A549 (cell line): ENCODE measurements at regions not wholly inside any gene's neighbourhood (a gene's known extent, or its start where the extent isn't known, plus 50 kb on each side); places are given as distances from the start of the nearest gene placed in this dataset.

Experiments
- ATAC-seq, 2 experiments: fragments of 200-7000 bp in 1 of 2; fragments of >200 bp in 1 of 2; cut with Nextera tagmentation in 1 of 2; cut with Tn5 transposase in 1 of 2; 3 replicates each; pipeline versions ENCODE4 v1.8.0 to v1.9.1; 2018 to 2020; ENCODE audit warnings: mild to moderate bottlenecking in 1 of 2, moderate library complexity in 1 of 2
- CTCF ChIA-PET: fragments of 300-600 bp; sonication (Branson Sonifier 250); formaldehyde crosslinking; extraction: SDS; loops from one replicate; lab custom pipeline; 2021; ENCODE audit warnings: antibody characterized with exemption, inconsistent platforms; lab: Yijun Ruan, JAX
- POLR2A ChIA-PET: fragments of 350-600 bp; formaldehyde crosslinking; extraction: SDS; loops from one replicate; lab custom pipeline; 2021; ENCODE audit warnings: antibody characterized with exemption, inconsistent platforms; lab: Yijun Ruan, JAX
- DNase-seq, 2 experiments: peaks; one replicate each; pipeline versions ENCODE4 v3.0.0 to v3.0.0-alpha.2; 2011 to 2016; ENCODE audit warnings: low read depth in 1 of 2, low spot score in 1 of 2
- FAIRE-seq: peaks from 2 replicates; lab custom pipeline; 2011; peaks lifted over from hg19 to GRCh38; lab: Jason Lieb, UNC
- H3K27ac ChIP-seq, 2 experiments: fragments of >200 bp; sonication (Bioruptor Twin); formaldehyde crosslinking; 3 replicates each; pipeline ENCODE4 v1.5.1; 2016 to 2017
- H3K4me1 ChIP-seq: fragments of >200 bp; sonication (Bioruptor Twin); formaldehyde crosslinking; 3 replicates; pipeline ENCODE4 v1.6.1; 2016
- H3K4me2 ChIP-seq: fragments of >200 bp; sonication (Bioruptor Twin); formaldehyde crosslinking; 3 replicates; pipeline ENCODE4 v1.6.1; 2016
- H3K4me3 ChIP-seq: fragments of >200 bp; sonication (Bioruptor Twin); formaldehyde crosslinking; 3 replicates; pipeline ENCODE4 v1.5.1; 2016
- H3K9me3 ChIP-seq: fragments of >200 bp; sonication (Bioruptor Twin); formaldehyde crosslinking; 3 replicates; pipeline ENCODE4 v1.6.1; 2016
- CHD4 ChIP-seq: fragments of 200-600 bp; sonication (generic); IDR thresholded peaks from 2 replicates; pipeline ENCODE4 v1.6.1; 2016; ENCODE audit warnings: antibody characterized with exemption, mild to moderate bottlenecking, borderline replicate concordance
- EHF ChIP-seq: fragments of 250-450 bp; sonication (Bioruptor Pico); IDR thresholded peaks from 2 replicates; pipeline ENCODE4 v1.5.0; 2020; ENCODE audit warnings: mild to moderate bottlenecking
- EP300 ChIP-seq, 2 experiments: fragments of >200 bp; sonication (Bioruptor Twin); formaldehyde crosslinking; IDR thresholded peaks; 2 replicates in 1 of 2; 3 replicates in 1 of 2; pipeline ENCODE4 v1.6.1; 2016 to 2017
- ESRRA ChIP-seq: fragments of 150-350 bp; IDR thresholded peaks from 2 replicates; pipeline ENCODE4 v1.6.1; 2014; ENCODE audit warnings: mild to moderate bottlenecking, low read length, borderline replicate concordance
- FOSB ChIP-seq: fragments of 250-450 bp; sonication (Bioruptor Pico); IDR thresholded peaks from 2 replicates; pipeline ENCODE4 v1.5.0; 2020; ENCODE audit warnings: mild to moderate bottlenecking, moderate library complexity
- FOSL2 ChIP-seq, 2 experiments: fragments of 450-650 bp in 1 of 2; fragments of >200 bp in 1 of 2; sonication (Bioruptor Twin) in 1 of 2; formaldehyde crosslinking; IDR thresholded peaks; 2 replicates each; pipeline versions ENCODE4 v1.5.0 to v1.6.1; 2016 to 2020; ENCODE audit warnings: mild to moderate bottlenecking in 1 of 2, moderate library complexity in 1 of 2
- HDAC2 ChIP-seq: fragments of 200-600 bp; sonication (generic); IDR thresholded peaks from 2 replicates; pipeline ENCODE4 v1.6.1; 2016
- HEYL ChIP-seq: fragments of 250-450 bp; sonication (Bioruptor Pico); IDR thresholded peaks from 2 replicates; pipeline ENCODE4 v1.8.0; 2021; ENCODE audit warnings: mild to moderate bottlenecking, moderate library complexity
- HOXB13 ChIP-seq: fragments of 250-450 bp; sonication (Bioruptor Pico); IDR thresholded peaks from 2 replicates; pipeline ENCODE4 v1.5.0; 2020; ENCODE audit warnings: low read depth, mild to moderate bottlenecking, moderate library complexity
- HOXB5 ChIP-seq: fragments of 250-450 bp; sonication (Bioruptor Pico); IDR thresholded peaks from 2 replicates; pipeline ENCODE4 v1.5.0; 2020; ENCODE audit warnings: mild to moderate bottlenecking, moderate library complexity
- KDM1A ChIP-seq: fragments of 200-600 bp; sonication (generic); IDR thresholded peaks from 2 replicates; pipeline ENCODE4 v1.6.1; 2016; ENCODE audit warnings: low read depth, mild to moderate bottlenecking
- MAZ ChIP-seq: fragments of 150-350 bp; IDR thresholded peaks from 2 replicates; pipeline ENCODE4 v1.6.1; 2014; ENCODE audit warnings: antibody characterized with exemption, low read depth, low read length, borderline replicate concordance
- MYC ChIP-seq: IDR thresholded peaks from 2 replicates; pipeline ENCODE4 v1.6.1; 2012; ENCODE audit warnings: mild to moderate bottlenecking, inconsistent platforms, low read length, improper control_type of control experiment, borderline replicate concordance
- NFE2L2 ChIP-seq: fragments of 150-350 bp; conservative IDR thresholded peaks from 2 replicates; pipeline ENCODE4 v1.6.1; 2014; ENCODE audit warnings: low read length
- NR3C1 ChIP-seq: fragments of >200 bp; sonication (Bioruptor Twin); formaldehyde crosslinking; IDR thresholded peaks from 3 replicates; pipeline ENCODE4 v1.6.1; 2017
- POLR2A ChIP-seq: IDR thresholded peaks from 2 replicates; pipeline ENCODE4 v1.6.1; 2012; ENCODE audit warnings: mild to moderate bottlenecking, low read length
- RARB ChIP-seq: fragments of 250-450 bp; sonication (Bioruptor Pico); IDR thresholded peaks from 2 replicates; pipeline ENCODE4 v1.8.0; 2021; ENCODE audit warnings: mild to moderate bottlenecking, moderate library complexity
- RCOR1 ChIP-seq: fragments of 150-350 bp; IDR thresholded peaks from 2 replicates; pipeline ENCODE4 v1.6.1; 2014; ENCODE audit warnings: antibody characterized with exemption, low read length, low read depth
- RFX5 ChIP-seq: fragments of 450-650 bp; IDR thresholded peaks from 2 replicates; pipeline ENCODE4 v1.7.1; 2014; ENCODE audit warnings: antibody characterized with exemption, mild to moderate bottlenecking, moderate library complexity
- RNF2 ChIP-seq: fragments of 200-600 bp; sonication (generic); IDR thresholded peaks from 2 replicates; pipeline ENCODE4 v1.6.1; 2016; ENCODE audit warnings: low read depth, mild to moderate bottlenecking, antibody characterized with exemption, moderate library complexity, borderline replicate concordance
- TFCP2L1 ChIP-seq: fragments of 250-450 bp; sonication (Bioruptor Pico); IDR thresholded peaks from 2 replicates; pipeline ENCODE4 v1.5.0; 2021; ENCODE audit warnings: mild to moderate bottlenecking
- TP53 ChIP-seq: fragments of 250-450 bp; sonication (Bioruptor Pico); IDR thresholded peaks from 2 replicates; pipeline ENCODE4 v1.5.0; 2021; ENCODE audit warnings: mild to moderate bottlenecking, moderate library complexity
- ZFP36 ChIP-seq: fragments of 450-650 bp; IDR thresholded peaks from 2 replicates; pipeline ENCODE4 v1.6.1; 2014; ENCODE audit warnings: borderline replicate concordance; ENCODE audit not compliant: partially characterized antibody
- WGBS: methylation state at CpG from one replicate; pipeline ENCODE4 v1.1.6; 2017; ENCODE audit errors: missing lambda C conversion rate; 5-methylcytosine and 5-hydroxymethylcytosine counted together
- TF ChIP-seq, protein P1 (sequence below): fragments of >200 bp; sonication (Bioruptor Twin); formaldehyde crosslinking; IDR thresholded peaks from 2 replicates; pipeline ENCODE4 v1.6.1; 2016
- TF ChIP-seq, protein P2 (sequence below): IDR thresholded peaks from 2 replicates; pipeline ENCODE4 v1.6.1; 2012
- TF ChIP-seq, protein P3 (sequence below): fragments of 250-450 bp; sonication (Bioruptor Pico); IDR thresholded peaks from 2 replicates; pipeline ENCODE4 v1.5.0; 2021; ENCODE audit warnings: mild to moderate bottlenecking, moderate library complexity, borderline replicate concordance
- TF ChIP-seq, protein P4 (sequence below): fragments of >200 bp; sonication (Bioruptor Twin); formaldehyde crosslinking; IDR thresholded peaks from 3 replicates; pipeline ENCODE4 v1.5.1; 2016

DNA sequence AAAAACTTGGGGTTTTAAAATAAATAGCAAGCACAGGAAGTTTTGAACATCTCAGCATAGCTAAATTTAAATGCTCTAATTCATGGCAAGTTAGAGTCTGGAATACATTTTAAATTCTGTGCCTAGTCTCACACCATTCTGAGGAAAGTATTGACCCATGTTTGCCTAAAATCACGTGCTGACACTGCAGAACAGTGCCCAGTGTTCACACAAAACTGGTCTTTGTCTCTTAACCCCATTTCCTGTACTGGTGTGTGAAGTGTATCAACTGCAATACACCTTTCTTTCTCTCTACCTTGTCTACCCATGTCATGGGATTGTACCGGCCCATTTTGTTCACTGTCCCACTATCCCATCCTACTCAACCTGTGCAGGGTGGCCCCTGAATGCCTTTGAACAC lies 749.7 kb upstream of the POM121L12 start:
- no peak overlapping the region for H3K4me3 ChIP-seq
- FAIRE-seq (no peak), ATAC-seq (no peak), DNase-seq (no peak)
- ChIA-PET CTCF (no interaction called here), POLR2A (no interaction called here)
- H3K27ac ChIP-seq, result no peak overlapping the region
- no peaks in the 10 kb centered on the region for H3K4me1 ChIP-seq
- 14% methylated on average over 2 of the region's 2 CpGs for WGBS
- no peak for TF ChIP-seq NFE2L2
- TF ChIP-seq CHD4, result no peak
- no peaks in the 10 kb centered on the region for H3K9me3 ChIP-seq
- H3K4me2 ChIP-seq, result no peak overlapping the region

DNA sequence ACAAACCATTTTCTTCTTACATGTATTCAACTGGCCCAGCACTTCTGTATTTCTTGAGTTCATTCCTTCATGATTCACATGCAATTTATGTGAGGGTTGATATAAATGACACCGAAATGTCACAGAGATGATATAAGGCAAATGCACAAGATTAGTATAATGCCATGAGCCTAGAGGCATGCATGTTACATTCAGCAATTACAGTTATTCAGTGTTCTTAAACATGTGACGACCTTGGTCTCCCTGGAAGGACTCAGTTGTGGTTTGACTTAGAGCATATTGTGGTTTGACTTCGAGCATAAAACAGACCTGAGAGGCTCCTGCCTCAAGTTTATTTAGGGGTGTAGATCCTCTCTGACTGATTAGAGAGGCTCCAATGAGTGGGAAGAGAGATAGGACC lies 752.1 kb upstream of the POM121L12 start:
- no peak overlapping the region for H3K4me3 ChIP-seq
- H3K9me3 ChIP-seq, result no peaks in the 10 kb centered on the region
- H3K27ac ChIP-seq, result no peak overlapping the region
- ATAC-seq (no peak), FAIRE-seq (no peak), DNase-seq (no peak)
- TF ChIP-seq RFX5 (no peak), POLR2A (no peak), RCOR1 (no peak), EHF (CRISPR knock-in tag) (no peak), TP53 (CRISPR knock-in tag) (no peak), ESRRA (no peak), FOSL2 (IDR thresholded peaks at IDR 0.05) (no peak), FOSL2 (CRISPR knock-in tag; IDR thresholded peaks at IDR 0.05) (no peak)
- TF ChIP-seq, protein P1, sequence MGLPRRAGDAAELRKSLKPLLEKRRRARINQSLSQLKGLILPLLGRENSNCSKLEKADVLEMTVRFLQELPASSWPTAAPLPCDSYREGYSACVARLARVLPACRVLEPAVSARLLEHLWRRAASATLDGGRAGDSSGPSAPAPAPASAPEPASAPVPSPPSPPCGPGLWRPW, result no peak
- TF ChIP-seq, protein P2, sequence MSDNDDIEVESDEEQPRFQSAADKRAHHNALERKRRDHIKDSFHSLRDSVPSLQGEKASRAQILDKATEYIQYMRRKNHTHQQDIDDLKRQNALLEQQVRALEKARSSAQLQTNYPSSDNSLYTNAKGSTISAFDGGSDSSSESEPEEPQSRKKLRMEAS, result no peak
- WGBS, result 6% methylated on average over 3 of the region's 3 CpGs
- ChIA-PET CTCF (no interaction called here), POLR2A (no interaction called here)
- H3K4me1 ChIP-seq, result no peaks in the 10 kb centered on the region
- H3K4me2 ChIP-seq, result no peak overlapping the region

DNA sequence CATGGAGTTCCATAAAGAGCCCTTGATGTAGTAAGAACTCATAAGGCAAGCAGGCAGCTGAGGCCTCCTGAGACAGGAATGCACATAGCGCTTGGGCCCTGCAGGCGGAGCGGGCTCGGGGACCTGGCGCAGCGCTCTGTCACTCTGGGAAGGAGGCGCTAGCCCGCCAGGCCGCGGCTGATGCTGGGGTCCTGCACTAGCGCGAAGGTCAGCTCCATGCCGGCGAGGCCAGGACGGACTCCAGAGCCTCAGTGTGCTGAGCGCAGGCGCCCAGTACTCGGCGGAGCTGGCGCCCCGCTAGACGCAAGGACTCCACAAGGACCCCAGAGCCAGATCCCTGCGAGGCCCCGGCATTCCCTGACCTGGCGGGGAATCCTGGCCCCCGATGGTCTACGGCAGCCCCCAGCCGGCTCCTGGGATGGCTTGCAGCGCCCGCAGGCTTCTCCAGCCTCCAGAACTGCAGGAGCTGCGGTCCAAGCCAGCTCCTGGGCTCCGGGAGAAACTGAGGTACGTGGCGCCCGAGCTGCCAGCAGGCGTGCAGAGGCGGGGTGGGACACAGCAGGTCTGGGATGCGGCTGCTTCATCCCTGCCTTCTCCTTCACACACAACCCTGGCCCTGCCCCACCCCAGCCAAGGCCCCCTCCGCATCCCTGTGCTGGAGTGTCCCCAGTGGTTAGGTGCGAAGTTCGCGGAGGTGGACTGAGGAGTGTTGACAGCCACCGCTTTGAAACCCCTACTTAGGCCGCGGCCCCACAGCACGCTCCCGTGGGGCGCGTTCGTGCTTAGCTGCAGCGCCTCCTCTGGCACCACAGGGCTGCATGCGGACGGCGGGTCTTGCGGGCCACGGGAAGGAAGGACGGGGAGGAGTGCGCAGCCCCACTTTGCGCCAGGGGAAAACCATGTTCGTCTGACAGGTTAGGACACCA lies 761.5 kb upstream of the POM121L12 start:
- WGBS, result 64% methylated on average over 38 of the region's 60 CpGs
- no peak for FAIRE-seq
- Histone ChIP-seq H3K9me3 (no peaks in the 10 kb centered on the region), H3K4me3 (no peak overlapping the region), H3K4me2 (no peak overlapping the region), H3K4me1 (no peaks in the 10 kb centered on the region), H3K27ac (no peak overlapping the region)
- ChIA-PET CTCF (no interaction called here), POLR2A (no interaction called here)
- TF ChIP-seq HOXB13 (CRISPR knock-in tag), result no peak
- no peak for TF ChIP-seq POLR2A
- TF ChIP-seq ZFP36, result no peak
- no peak for ATAC-seq
- no peak for DNase-seq

DNA sequence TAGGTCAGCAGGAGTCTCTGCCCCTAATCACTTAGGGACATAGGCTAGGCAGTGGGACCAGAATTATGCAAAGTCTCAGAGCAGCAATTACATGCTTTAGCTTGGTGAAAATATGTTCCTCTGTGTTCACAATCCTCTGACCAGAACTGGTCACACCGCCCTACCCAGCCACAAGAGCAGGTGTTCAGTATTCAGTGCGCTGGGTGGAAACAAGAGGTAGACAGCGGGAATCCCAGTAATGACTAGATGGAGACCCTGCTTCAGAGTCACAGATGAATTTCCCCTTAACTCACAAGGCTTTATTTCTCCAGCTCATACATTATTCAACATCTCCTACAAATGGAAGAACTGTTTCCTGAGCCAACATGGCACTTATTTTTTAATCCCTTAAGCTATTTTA lies 763.7 kb upstream of the POM121L12 start:
- 17% methylated on average over 3 of the region's 3 CpGs for WGBS
- Histone ChIP-seq H3K4me2 (no peak overlapping the region), H3K27ac (no peak overlapping the region), H3K9me3 (no peaks in the 10 kb centered on the region), H3K4me1 (no peaks in the 10 kb centered on the region), H3K4me3 (no peak overlapping the region)
- FAIRE-seq (no peak), ATAC-seq (no peak), DNase-seq (no peak)
- POLR2A ChIA-PET, result no interaction called here
- CTCF ChIA-PET, result interaction anchor here (0.8 kb wide), 1 partner anchor 357 kb away, joined by 3 read pairs; no protein-coding TSS in a partner anchor
- TF ChIP-seq HDAC2 (no peak), NR3C1 (no peak), RFX5 (no peak), RARB (CRISPR knock-in tag) (no peak), POLR2A (no peak), HEYL (CRISPR knock-in tag) (no peak), TFCP2L1 (no peak), MYC (no peak), KDM1A (no peak), RNF2 (no peak), FOSB (CRISPR knock-in tag) (no peak), MAZ (no peak), HOXB5 (no peak), EP300 (IDR thresholded peaks at IDR 0.05) (no peak)
- TF ChIP-seq, protein P3, sequence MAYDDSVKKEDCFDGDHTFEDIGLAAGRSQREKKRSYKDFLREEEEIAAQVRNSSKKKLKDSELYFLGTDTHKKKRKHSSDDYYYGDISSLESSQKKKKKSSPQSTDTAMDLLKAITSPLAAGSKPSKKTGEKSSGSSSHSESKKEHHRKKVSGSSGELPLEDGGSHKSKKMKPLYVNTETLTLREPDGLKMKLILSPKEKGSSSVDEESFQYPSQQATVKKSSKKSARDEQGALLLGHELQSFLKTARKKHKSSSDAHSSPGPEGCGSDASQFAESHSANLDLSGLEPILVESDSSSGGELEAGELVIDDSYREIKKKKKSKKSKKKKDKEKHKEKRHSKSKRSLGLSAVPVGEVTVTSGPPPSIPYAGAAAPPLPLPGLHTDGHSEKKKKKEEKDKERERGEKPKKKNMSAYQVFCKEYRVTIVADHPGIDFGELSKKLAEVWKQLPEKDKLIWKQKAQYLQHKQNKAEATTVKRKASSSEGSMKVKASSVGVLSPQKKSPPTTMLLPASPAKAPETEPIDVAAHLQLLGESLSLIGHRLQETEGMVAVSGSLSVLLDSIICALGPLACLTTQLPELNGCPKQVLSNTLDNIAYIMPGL (CRISPR knock-in tag), result no peak
- TF ChIP-seq, protein P4, sequence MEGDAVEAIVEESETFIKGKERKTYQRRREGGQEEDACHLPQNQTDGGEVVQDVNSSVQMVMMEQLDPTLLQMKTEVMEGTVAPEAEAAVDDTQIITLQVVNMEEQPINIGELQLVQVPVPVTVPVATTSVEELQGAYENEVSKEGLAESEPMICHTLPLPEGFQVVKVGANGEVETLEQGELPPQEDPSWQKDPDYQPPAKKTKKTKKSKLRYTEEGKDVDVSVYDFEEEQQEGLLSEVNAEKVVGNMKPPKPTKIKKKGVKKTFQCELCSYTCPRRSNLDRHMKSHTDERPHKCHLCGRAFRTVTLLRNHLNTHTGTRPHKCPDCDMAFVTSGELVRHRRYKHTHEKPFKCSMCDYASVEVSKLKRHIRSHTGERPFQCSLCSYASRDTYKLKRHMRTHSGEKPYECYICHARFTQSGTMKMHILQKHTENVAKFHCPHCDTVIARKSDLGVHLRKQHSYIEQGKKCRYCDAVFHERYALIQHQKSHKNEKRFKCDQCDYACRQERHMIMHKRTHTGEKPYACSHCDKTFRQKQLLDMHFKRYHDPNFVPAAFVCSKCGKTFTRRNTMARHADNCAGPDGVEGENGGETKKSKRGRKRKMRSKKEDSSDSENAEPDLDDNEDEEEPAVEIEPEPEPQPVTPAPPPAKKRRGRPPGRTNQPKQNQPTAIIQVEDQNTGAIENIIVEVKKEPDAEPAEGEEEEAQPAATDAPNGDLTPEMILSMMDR, result no peak
- TF ChIP-seq, protein P1, result no peak
